Endothelial cell of umbilical vein (primary cell): ENCODE measurements at regions not wholly inside any gene's neighbourhood (a gene's known extent, or its start where the extent isn't known, plus 50 kb on each side); places are given as distances from the start of the nearest gene placed in this dataset.

Experiments
- BruUV-seq: library from RNA; stranded (reverse); fragments of 400-500 nt; replicated peaks from 2 replicates; lab custom pipeline; 2021; lab: Mats Ljungman, UMichigan
- CTCF ChIA-PET: fragments of 300-600, 350-600 bp; sonication (Branson Sonifier 250); formaldehyde crosslinking; loops from one replicate; lab custom pipeline; 2021; ENCODE audit warnings: antibody characterized with exemption, inconsistent platforms; lab: Charles Lee
- POLR2A ChIA-PET: fragments of 300-600, 350-600 bp; sonication (Branson Sonifier 250); formaldehyde crosslinking; loops from one replicate; lab custom pipeline; 2021; ENCODE audit warnings: antibody characterized with exemption, inconsistent platforms; lab: Charles Lee
- DNase-seq: peaks from one replicate; pipeline ENCODE4 v3.0.0-alpha.2; 2011; ENCODE audit warnings: low read depth, low spot score
- FAIRE-seq: peaks from 2 replicates; lab custom pipeline; 2011; peaks lifted over from hg19 to GRCh38; lab: Jason Lieb, UNC
- H2AFZ ChIP-seq: 2 replicates; pipeline ENCODE4 v1.6.0; 2012; ENCODE audit warnings: low read depth, low read length, control low read depth, inconsistent platforms
- H3K27ac ChIP-seq: 2 replicates; pipeline ENCODE4 v1.5.1; 2011; ENCODE audit warnings: low read depth, mild to moderate bottlenecking, control low read depth, low read length, moderate library complexity; ENCODE audit not compliant: insufficient read depth
- H3K27me3 ChIP-seq, 2 experiments: 2 replicates each; pipeline versions ENCODE4 v1.6.0 to v1.6.1; 2011; ENCODE audit warnings: low read length in 2 of 2, mixed read lengths in 1 of 2; ENCODE audit not compliant: control insufficient read depth in 2 of 2, insufficient read depth in 2 of 2
- H3K36me3 ChIP-seq, 2 experiments: 2 replicates in 1 of 2; 3 replicates in 1 of 2; pipeline ENCODE4 v1.5.1; 2011; ENCODE audit warnings: low read length in 2 of 2, mild to moderate bottlenecking in 1 of 2, moderate library complexity in 1 of 2; ENCODE audit not compliant: control insufficient read depth in 2 of 2, insufficient read depth in 2 of 2; ENCODE audit errors: extremely low read depth in 1 of 2
- H3K4me1 ChIP-seq: 3 replicates; pipeline ENCODE4 v1.5.1; 2011; ENCODE audit warnings: mild to moderate bottlenecking, low read length; ENCODE audit not compliant: control insufficient read depth, insufficient read depth; ENCODE audit errors: extremely low read depth
- H3K4me2 ChIP-seq: 2 replicates; pipeline ENCODE4 v1.6.1; 2011; ENCODE audit warnings: low read length, control low read depth, mixed read lengths; ENCODE audit not compliant: insufficient read depth
- H3K4me3 ChIP-seq, 3 experiments: fragments of 200-600 bp in 1 of 3; sonication (generic), shearing (Covaris generic) in 1 of 3; replicated peaks in 1 of 3; 2 replicates each; pipeline ENCODE4 v1.5.1; 2011 to 2016; ENCODE audit warnings: control low read depth in 3 of 3, low read length in 3 of 3, mild to moderate bottlenecking in 2 of 3, inconsistent platforms in 1 of 3, low read depth in 1 of 3, moderate library complexity in 1 of 3; ENCODE audit not compliant: insufficient read depth in 1 of 3
- H3K79me2 ChIP-seq: 2 replicates; pipeline ENCODE4 v1.6.0; 2012; ENCODE audit warnings: low read length, inconsistent platforms; ENCODE audit not compliant: control insufficient read depth, insufficient read depth
- H3K9ac ChIP-seq: replicated peaks from 2 replicates; pipeline ENCODE3; 2011; ENCODE audit warnings: low read length, control low read depth; ENCODE audit not compliant: insufficient read depth; ENCODE audit errors: extremely low read depth
- H3K9me1 ChIP-seq: replicated peaks from 3 replicates; pipeline ENCODE4 v1.6.0; 2011; ENCODE audit warnings: mild to moderate bottlenecking, low read length; ENCODE audit not compliant: control insufficient read depth, insufficient read depth; ENCODE audit errors: extremely low read depth
- H3K9me3 ChIP-seq: replicated peaks from 2 replicates; pipeline ENCODE4 v1.5.1; 2012; ENCODE audit warnings: low read length, inconsistent platforms; ENCODE audit not compliant: control insufficient read depth, insufficient read depth
- H4K20me1 ChIP-seq: replicated peaks from 2 replicates; pipeline ENCODE3; 2011; ENCODE audit warnings: mild to moderate bottlenecking, low read length; ENCODE audit not compliant: control insufficient read depth, insufficient read depth; ENCODE audit errors: extremely low read depth
- EZH2 ChIP-seq: IDR thresholded peaks from 2 replicates; pipeline ENCODE4 v1.6.1; 2012; ENCODE audit warnings: borderline replicate concordance, low read depth, mild to moderate bottlenecking, moderate library complexity, low read length, inconsistent platforms; ENCODE audit not compliant: severe bottlenecking
- FOS ChIP-seq: IDR thresholded peaks from 2 replicates; pipeline ENCODE4 v1.6.1; 2011; ENCODE audit warnings: mild to moderate bottlenecking, low read length, moderate library complexity, borderline replicate concordance; ENCODE audit not compliant: insufficient read depth
- GATA2 ChIP-seq: IDR thresholded peaks from 2 replicates; pipeline ENCODE4 v1.7.0; 2011; ENCODE audit warnings: low read depth, mild to moderate bottlenecking, moderate library complexity, mixed read lengths, low read length; ENCODE audit not compliant: insufficient read length, insufficient read depth
- JUN ChIP-seq: IDR thresholded peaks from 2 replicates; pipeline ENCODE4 v1.6.1; 2011; ENCODE audit warnings: borderline replicate concordance, low read depth; ENCODE audit not compliant: insufficient read length, insufficient read depth
- MYC ChIP-seq: IDR thresholded peaks from one replicate; pipeline ENCODE4 v1.6.1; 2011; ENCODE audit warnings: mild to moderate bottlenecking, low read depth, low read length
- POLR2A ChIP-seq: IDR thresholded peaks from 2 replicates; pipeline ENCODE4 v1.6.1; 2012; ENCODE audit warnings: low read depth, mild to moderate bottlenecking, control low read depth, low read length
- POLR2AphosphoS5 ChIP-seq: IDR thresholded peaks from 2 replicates; pipeline ENCODE4 v1.6.1; 2012; ENCODE audit warnings: low read depth, mild to moderate bottlenecking, control low read depth, low read length, moderate library complexity; ENCODE audit not compliant: insufficient read depth
- dilution Hi-C: fragments of 300-500 bp; cut with MboI; formaldehyde crosslinking; loops from one replicate; pipeline ENCODE4 v1.15.0; 2019; ENCODE audit warnings: low sequenced_read_pairs; ENCODE audit not compliant: extremely low pct_ligation_motif_present
- intact Hi-C: fragments of 100-400 bp; cut with micrococcal nuclease; formaldehyde crosslinking; loops from one replicate; pipeline ENCODE4 v1.10.0; 2022
- TF ChIP-seq, protein P1 (sequence below), 2 donors: IDR thresholded peaks; 1 replicate in 1 of 2; 2 replicates in 1 of 2; pipeline ENCODE4 v1.5.1; 2011; ENCODE audit warnings: low read length in 2 of 2, mild to moderate bottlenecking in 2 of 2, moderate library complexity in 2 of 2, control low read depth in 1 of 2, inconsistent platforms in 1 of 2, low read depth in 1 of 2; ENCODE audit not compliant: insufficient read depth in 1 of 2; ENCODE audit errors: extremely low read depth in 1 of 2

DNA sequence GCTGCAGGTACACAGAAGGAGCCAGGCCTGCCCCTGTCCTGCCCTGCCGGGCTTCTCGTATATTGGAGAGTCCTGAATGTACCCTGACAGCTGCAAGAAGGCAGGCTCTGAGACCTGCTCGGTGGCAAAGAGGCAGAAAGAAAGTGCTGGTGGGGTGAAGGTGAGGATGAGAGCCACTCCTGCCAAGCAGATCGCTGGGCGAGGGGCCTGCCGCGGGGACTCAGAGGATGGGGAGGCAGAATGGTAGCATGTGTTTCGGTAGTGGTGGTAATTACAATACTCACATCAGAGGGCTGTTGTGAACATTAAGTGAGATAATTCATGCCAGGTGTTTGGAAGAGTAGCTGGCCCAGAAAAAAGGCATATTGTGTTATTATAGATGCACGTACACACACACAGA is 56.6 kb upstream of the SLC22A23 start:
- TF ChIP-seq GATA2 (no peak), MYC (no peak), POLR2AphosphoS5 (no peak), POLR2A (no peak), FOS (no peak), EZH2 (no peak), JUN (no peak)
- TF ChIP-seq, protein P1, sequence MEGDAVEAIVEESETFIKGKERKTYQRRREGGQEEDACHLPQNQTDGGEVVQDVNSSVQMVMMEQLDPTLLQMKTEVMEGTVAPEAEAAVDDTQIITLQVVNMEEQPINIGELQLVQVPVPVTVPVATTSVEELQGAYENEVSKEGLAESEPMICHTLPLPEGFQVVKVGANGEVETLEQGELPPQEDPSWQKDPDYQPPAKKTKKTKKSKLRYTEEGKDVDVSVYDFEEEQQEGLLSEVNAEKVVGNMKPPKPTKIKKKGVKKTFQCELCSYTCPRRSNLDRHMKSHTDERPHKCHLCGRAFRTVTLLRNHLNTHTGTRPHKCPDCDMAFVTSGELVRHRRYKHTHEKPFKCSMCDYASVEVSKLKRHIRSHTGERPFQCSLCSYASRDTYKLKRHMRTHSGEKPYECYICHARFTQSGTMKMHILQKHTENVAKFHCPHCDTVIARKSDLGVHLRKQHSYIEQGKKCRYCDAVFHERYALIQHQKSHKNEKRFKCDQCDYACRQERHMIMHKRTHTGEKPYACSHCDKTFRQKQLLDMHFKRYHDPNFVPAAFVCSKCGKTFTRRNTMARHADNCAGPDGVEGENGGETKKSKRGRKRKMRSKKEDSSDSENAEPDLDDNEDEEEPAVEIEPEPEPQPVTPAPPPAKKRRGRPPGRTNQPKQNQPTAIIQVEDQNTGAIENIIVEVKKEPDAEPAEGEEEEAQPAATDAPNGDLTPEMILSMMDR (IDR thresholded peaks at IDR 0.05; ENCODE audit: extremely low read depth in 1 of 2, insufficient read depth in 1 of 2, low read depth in 1 of 2, low read length in 2 of 2): no peak
- Histone ChIP-seq H3K27me3 (peaks cover 0 to 5% of the 10 kb centered on the region in 2 experiments), H3K27ac (no peak overlapping the region), H2AFZ (no peak overlapping the region), H3K36me3 (no peaks in the 10 kb centered on the region), H3K4me3 (no peak overlapping the region), H3K9ac (no peak overlapping the region), H4K20me1 (no peaks in the 10 kb centered on the region), H3K9me1 (no peaks in the 10 kb centered on the region), H3K79me2 (no peaks in the 10 kb centered on the region), H3K4me1 (no peaks in the 10 kb centered on the region), H3K9me3 (no peaks in the 10 kb centered on the region), H3K4me2 (no peak overlapping the region)
- ChIA-PET POLR2A (no interaction called here), CTCF (no interaction called here)
- BruUV-seq: no TSS peak
- no peak for DNase-seq
- FAIRE-seq: no peak
- intact Hi-C loops: no loop called here
- dilution Hi-C loops: no loop called here
